Inflammatory macrophage treated with lipopolysaccharide for 1 hour (primary cell): ENCODE measurements at regions not wholly inside any gene's neighbourhood (a gene's known extent, or its start where the extent isn't known, plus 50 kb on each side); places are given as distances from the start of the nearest gene placed in this dataset.
"Not testable (repeated sequence)": the region's sequence is repeated elsewhere in the genome, so short reads cannot be mapped to it uniquely, and the experiment has no call there.

Source experiments
- DNase-seq, 2 donors: peaks; one replicate each; pipeline ENCODE4 v3.0.0-alpha.2; 2020 to 2022

DNA sequence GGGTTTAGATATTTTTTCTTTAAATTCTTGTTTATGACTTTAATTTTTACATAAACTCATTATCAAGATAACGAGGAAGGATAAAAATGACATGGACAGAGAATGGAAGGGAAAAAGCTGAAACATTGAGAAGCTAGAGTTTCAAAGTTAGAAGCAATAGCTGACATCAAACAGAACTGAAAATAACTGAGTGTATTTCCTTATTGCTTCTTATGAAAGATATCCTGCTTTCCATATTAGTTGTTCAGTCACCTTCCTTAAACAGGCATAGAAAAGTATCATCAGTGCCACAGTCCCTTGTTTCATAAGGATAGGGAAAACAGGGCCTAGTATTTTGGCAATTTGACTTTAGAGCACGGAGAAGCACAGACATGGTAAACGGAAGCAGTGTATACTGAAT, 460.5 kb upstream of the GHITM start:
- no peak for DNase-seq

DNA sequence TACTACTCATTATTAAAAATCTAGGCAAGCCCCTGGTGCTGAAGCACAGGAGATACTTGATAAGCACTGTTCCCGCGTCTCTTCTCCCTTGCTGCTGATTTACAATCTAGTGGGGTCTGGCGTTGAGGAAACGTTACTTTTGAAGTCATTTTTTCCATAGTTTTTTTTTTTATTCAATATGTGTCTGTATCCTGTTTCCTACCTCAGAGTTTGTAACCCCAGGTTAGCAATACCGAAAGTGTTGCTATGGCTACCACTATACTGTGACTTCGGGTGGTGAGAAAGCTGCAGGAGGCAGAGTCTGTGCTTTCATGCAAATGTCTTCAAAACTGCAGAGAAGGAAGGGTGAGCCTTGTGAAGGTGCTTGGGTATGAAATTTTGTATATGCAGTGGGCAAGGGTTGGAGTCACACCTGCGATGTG, 458.8 kb upstream of the GHITM start:
- no peak for DNase-seq

GRCh38 chr10:83682414-83682813, 456.9 kb upstream of the GHITM start:
- DNase-seq: no peak

DNA sequence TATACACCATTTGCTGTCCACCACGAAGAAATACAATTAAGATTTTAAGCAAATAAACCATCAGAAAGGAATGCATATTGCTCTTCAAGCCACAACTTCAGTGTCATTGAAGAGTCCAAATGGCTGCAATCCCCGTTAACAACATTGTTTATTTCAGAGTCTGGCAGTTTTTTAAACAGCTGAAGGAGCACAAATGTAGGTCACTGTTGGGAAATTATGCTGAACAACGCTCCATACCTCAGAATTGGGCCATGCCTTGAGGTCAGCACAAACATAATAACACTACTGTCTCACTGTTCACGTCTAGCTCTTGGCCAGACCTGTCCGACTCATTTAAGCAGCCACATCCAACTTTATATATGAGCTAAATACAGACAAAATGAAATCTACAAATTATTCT, 453.9 kb upstream of the GHITM start:
- DNase-seq: no peak

GRCh38 chr10:83691791-83692596, 447.3 kb upstream of the GHITM start:
- no peak for DNase-seq

- DNase-seq: no peak
These were observed 440.4 kb upstream of the GHITM start for GRCh38 chr10:83698899-83699298.

- DNase-seq: no peak
These were observed 437.5 kb upstream of the GHITM start for GRCh38 chr10:83701799-83702198.

GRCh38 chr10:83702731-83703130, 436.6 kb upstream of the GHITM start:
- DNase-seq: no peak

DNA sequence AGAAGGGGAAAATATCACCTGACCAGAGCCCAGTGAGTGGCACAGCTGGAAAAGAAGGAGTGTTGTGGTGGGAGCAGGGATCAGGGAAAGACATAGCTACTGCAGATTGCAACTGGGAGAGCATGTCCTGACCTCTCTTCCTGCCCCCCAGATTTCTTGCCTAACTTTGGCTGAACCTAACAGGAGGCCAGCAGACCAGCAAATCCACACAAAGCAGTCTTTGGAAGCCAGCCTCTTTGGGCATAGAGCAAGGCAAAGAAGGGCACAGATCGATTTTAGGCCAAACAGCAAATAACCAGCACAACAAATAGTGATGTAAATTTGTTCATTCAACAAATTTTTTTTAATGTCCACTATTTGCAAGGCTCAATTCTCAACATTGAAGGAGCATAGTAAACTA, 433.2 kb upstream of the GHITM start:
- no peak for DNase-seq

GRCh38 chr10:83706952-83707582, 432.2 kb upstream of the GHITM start:
- no peak for DNase-seq

- DNase-seq: no peak
These were observed 425.9 kb upstream of the GHITM start for GRCh38 chr10:83713423-83713822.

- DNase-seq: no peak
These were observed 416.2 kb upstream of the GHITM start for GRCh38 chr10:83723080-83723479.

DNA sequence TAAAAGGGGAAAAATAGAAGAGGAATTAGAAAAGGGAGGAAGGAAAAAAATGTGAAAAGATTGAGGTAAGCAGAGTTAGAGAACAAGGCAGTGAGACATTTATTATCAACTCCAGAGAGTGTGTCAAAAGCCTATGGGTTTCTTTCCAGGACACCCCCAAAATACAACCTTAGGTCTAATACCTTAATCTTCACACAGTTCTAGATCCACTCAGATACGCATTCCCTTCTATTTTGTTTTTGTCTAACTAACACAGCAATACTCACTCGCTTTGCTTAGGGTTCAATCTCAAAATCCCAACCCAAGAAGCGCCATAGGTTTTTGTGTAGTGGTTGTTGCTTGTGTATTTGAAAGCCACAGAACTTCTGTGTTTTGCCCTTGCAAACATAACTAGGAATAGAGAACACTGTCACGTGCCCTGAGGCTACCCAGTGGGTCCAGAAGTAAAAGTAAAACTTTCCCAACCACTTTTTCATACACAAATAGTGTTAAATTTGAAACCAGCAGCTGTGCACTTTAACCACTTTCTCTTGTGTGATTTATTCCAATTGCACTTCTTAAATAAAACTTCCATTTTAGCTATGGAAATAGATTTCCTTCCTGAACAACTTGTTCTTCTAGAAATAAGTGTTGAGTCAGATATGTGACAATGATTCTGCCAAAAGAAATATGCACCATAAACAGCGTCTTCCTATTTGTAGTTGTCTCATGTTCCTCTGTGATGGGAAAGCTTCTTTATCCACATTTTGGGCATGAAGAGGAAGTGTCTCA, 414.7 kb upstream of the GHITM start:
- DNase-seq: no peak

DNA sequence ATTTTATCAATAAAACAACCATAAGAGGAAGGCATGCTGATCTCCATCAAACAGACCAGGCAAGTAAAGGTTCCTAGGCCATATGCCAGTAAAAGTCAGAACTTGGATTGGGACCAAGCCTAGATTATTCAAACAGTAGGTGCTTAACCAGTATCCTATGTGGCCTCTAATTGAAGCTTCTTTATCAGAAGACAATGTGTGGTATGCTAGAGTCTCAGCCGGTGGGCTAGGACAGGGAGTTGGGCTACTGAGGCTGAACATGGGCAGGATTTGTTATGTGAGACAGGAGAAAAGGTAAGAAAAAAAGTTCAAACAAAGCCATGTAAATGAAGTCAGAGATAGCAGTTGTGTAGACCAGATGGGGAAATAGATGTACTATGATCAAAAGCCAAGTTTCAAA, 413.7 kb upstream of the GHITM start:
- no peak for DNase-seq

GRCh38 chr10:83734278-83734677, 405.0 kb upstream of the GHITM start:
- no peak for DNase-seq

- no peak for DNase-seq
These were observed 403.3 kb upstream of the GHITM start for GRCh38 chr10:83736008-83736407.

DNA sequence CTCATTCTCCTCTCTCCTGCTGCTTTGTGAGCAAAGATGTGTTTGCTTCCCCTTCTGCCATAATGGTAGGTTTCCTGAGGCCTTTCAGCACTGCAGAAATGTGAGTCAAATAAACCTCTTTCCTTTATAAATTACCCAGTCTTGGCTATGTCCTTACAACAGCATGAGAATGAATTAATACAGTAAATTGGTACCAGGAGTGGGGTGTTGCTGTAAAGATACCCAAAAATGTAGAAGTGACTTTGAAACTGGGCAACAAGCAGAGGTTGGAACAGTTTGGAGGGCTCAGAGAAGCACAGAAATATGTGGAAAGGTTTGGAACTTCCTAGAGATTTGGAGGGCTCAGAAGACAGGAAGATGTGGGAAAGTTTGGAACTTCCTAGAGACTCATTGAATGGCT, 388.7 kb upstream of the GHITM start:
- no peak for DNase-seq

DNA sequence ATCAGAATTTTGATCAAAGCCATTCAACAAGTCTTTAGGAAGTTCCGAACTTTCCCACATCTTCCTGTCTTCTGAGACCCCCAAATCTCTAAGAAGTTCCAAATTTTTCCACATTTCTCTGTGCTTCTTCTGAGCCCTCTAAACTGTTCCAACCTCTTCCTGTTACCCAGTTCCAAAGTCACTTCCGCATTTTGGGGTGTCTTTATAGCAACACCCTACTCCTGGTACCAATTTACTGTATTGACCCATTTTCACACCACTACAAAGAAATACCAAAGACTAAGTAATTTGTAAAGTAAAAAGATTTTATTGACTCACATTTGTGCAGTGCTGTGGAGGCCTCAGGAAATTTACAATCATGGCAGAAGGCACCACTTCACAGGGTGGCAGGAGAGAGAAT, 385.8 kb upstream of the GHITM start:
- no peak for DNase-seq

GRCh38 chr10:83754857-83755256, 384.5 kb upstream of the GHITM start:
- DNase-seq: no peak

DNA sequence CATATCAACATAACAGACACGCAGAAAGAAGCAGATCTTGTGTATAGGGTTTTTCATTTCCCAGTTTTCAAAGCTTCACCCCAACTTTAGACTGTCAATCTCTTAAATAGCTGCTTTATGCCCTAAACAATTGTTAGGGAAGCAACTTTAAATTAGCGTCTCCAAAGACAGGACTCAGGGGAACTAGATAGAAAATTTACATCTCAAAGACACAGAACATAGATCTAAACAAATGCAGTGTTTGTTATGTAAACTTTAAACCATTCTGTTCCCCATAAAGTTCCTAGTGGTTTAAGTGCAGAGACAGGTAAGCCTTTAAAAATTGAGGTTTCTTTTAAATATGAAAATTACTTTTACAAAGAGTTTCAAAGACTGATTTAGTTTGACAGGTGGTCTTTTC, 379.2 kb upstream of the GHITM start:
- no peak for DNase-seq

DNA sequence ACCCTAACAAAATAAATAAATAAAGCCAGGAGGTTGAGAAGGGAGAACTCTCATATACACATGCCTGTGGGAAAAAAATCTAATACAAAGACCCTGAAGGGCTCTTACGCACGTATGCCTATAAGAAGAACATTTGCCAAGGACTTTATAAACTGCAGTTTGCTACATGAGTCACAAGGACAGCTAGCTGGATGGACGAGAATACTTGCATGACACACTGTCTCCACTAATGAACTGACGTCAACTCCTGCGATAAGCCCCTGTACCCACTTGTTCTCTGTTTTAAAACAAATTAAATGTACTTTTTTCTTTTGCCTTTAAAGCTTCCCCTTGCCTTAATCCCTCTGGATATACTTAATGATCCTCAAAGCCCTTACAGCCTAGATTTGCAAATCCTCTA, 374.6 kb upstream of the GHITM start:
- no peak for DNase-seq

DNA sequence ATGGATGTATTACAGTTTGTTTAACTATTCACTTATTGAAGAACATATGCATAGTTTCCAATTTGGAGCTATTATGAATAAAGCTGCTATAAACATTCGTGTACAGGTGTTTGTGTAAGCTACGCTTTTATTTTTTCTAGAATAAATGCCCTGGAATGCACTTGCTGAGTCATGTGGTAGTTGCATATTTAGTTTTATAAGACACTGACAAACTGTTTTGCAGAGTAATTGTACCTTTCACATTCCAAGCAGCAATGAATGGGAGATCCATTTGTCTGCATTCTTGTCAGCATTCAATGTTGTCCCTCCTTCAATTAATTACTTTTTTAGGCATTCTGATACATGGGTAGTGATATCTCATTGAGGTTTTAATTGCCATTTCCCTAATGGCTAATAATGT, 373.6 kb upstream of the GHITM start:
- no peak for DNase-seq

- no peak for DNase-seq
These were observed 370.0 kb upstream of the GHITM start for GRCh38 chr10:83769281-83769820.

GRCh38 chr10:83786701-83787100, 352.6 kb upstream of the GHITM start:
- DNase-seq: not testable (repeated sequence)
